ENCODE measurements at regions not wholly inside any gene's neighbourhood (a gene's known extent, or its start where the extent isn't known, plus 50 kb on each side); places are given as distances from the start of the nearest gene placed in this dataset.

GRCh38 chr12:84270470-84271140 is 642.0 kb downstream of the SLC6A15 start:
- Histone ChIP-seq H3K27me3 (no peaks in the 10 kb centered on the region), H3K27ac (no peak overlapping the region), H3K36me3 (replicated peaks in 1 of 2; ENCODE audit: insufficient read depth in 1 of 2, low read depth in 2 of 2) (no peaks in the 10 kb centered on the region), H3K4me3 (no peak overlapping the region), H3K4me1 (no peaks in the 10 kb centered on the region), H3K9me3 (no peaks in the 10 kb centered on the region)
- intact Hi-C loops (cut with DNase I), result no loop called here
- ATAC-seq (no peak), DNase-seq (peak in 3 of 4 donors; percentile 14 to 25 (median 16))
- WGBS, 2 donors, result 48 to 49% methylated on average over 8 of the region's 8 CpGs
- TF ChIP-seq POLR2A (IDR thresholded peaks at IDR 0.05), result no peak
- TF ChIP-seq, protein P1, sequence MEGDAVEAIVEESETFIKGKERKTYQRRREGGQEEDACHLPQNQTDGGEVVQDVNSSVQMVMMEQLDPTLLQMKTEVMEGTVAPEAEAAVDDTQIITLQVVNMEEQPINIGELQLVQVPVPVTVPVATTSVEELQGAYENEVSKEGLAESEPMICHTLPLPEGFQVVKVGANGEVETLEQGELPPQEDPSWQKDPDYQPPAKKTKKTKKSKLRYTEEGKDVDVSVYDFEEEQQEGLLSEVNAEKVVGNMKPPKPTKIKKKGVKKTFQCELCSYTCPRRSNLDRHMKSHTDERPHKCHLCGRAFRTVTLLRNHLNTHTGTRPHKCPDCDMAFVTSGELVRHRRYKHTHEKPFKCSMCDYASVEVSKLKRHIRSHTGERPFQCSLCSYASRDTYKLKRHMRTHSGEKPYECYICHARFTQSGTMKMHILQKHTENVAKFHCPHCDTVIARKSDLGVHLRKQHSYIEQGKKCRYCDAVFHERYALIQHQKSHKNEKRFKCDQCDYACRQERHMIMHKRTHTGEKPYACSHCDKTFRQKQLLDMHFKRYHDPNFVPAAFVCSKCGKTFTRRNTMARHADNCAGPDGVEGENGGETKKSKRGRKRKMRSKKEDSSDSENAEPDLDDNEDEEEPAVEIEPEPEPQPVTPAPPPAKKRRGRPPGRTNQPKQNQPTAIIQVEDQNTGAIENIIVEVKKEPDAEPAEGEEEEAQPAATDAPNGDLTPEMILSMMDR (IDR thresholded peaks at IDR 0.05), result no peak

- WGBS, 2 donors, result 55 to 64% methylated on average over 2 of the region's 2 CpGs
- intact Hi-C loops (cut with DNase I), result no loop called here
- Histone ChIP-seq H3K27me3 (no peaks in the 10 kb centered on the region), H3K9me3 (no peaks in the 10 kb centered on the region), H3K4me1 (peaks cover 5% of the 10 kb centered on the region), H3K27ac (no peak overlapping the region), H3K4me3 (no peak overlapping the region), H3K36me3 (replicated peaks in 1 of 2; ENCODE audit: insufficient read depth in 1 of 2, low read depth in 2 of 2) (no peaks in the 10 kb centered on the region)
- ATAC-seq (no peak), DNase-seq (no peak)
- TF ChIP-seq, protein P1 (IDR thresholded peaks at IDR 0.05), result no peak
- no peak for TF ChIP-seq POLR2A (IDR thresholded peaks at IDR 0.05)
These were observed 664.7 kb downstream of the SLC6A15 start for GRCh38 chr12:84247931-84248330.

- no peaks in the 10 kb centered on the region for H3K27me3 ChIP-seq
- TF ChIP-seq, protein P1 (IDR thresholded peaks at IDR 0.05), result no peak
- TF ChIP-seq POLR2A (IDR thresholded peaks at IDR 0.05), result no peak
These were observed 668.9 kb downstream of the SLC6A15 start for GRCh38 chr12:84243686-84244085.

DNA sequence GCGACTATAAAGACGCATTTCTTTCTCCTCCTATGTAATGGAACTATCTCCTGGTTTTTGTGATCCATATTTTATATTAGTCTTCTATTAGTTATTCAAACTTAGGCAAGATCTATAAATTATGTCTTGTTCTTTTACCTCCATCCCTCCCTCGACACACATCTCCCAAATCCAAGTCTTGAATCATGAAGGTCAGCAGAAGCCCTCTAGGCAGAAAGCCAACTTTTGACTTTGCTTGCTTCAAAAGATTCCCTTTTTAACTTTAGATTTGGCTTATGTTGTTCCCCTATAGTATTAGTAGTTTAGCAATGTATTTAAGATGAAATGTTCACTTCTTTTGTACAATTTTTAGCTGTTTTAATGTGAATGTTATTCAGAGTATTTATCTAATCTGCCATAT is 689.8 kb downstream of the SLC6A15 start:
- WGBS, 2 donors, result 84 to 85% methylated on average over 3 of the region's 3 CpGs
- Histone ChIP-seq H3K27ac (no peak overlapping the region), H3K36me3 (replicated peaks in 1 of 2; ENCODE audit: insufficient read depth in 1 of 2, low read depth in 2 of 2) (no peaks in the 10 kb centered on the region), H3K4me1 (no peaks in the 10 kb centered on the region), H3K9me3 (no peaks in the 10 kb centered on the region), H3K27me3 (no peaks in the 10 kb centered on the region), H3K4me3 (no peak overlapping the region)
- ATAC-seq (no peak), DNase-seq (no peak)
- intact Hi-C loops (cut with DNase I), result no loop called here
- TF ChIP-seq POLR2A (IDR thresholded peaks at IDR 0.05), result no peak
- TF ChIP-seq, protein P1 (IDR thresholded peaks at IDR 0.05), result no peak

More at GRCh38 chr12:84243686-84244085, 668.9 kb downstream of the SLC6A15 start:
- Histone ChIP-seq H3K4me3 (no peak overlapping the region), H3K27ac (no peak overlapping the region), H3K4me1 (peaks cover 5% of the 10 kb centered on the region), H3K36me3 (replicated peaks in 1 of 2; ENCODE audit: insufficient read depth in 1 of 2, low read depth in 2 of 2) (no peaks in the 10 kb centered on the region), H3K9me3 (no peaks in the 10 kb centered on the region)
- WGBS, 2 donors, result 70 to 76% methylated on average over 4 of the region's 4 CpGs
- intact Hi-C loops (cut with DNase I), result no loop called here
- DNase-seq, result no peak
- no peak for ATAC-seq

DNA sequence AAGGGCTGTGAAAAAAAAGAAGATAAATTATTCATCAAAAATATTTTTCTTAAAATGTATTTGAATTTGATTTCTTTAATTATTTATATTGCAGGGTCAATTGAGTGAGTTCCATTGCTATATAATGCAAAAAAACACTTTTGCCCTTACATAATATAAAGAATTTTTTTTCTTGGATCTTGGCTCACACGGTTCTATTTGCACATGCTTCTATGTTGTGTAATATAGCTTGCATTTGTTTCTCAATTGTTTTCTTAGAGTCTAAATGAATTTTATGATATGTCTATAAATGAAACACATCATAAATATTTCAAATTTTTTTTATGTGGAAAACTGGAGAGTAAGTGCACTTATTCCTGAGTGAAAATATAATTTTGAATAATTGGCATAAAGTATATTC is 694.2 kb downstream of the SLC6A15 start:
- no peaks in the 10 kb centered on the region for H3K9me3 ChIP-seq
- WGBS, 2 donors, result 57 to 59% methylated on average over 1 of the region's 1 CpG
- no peaks in the 10 kb centered on the region for H3K36me3 ChIP-seq (replicated peaks in 1 of 2; ENCODE audit: insufficient read depth in 1 of 2, low read depth in 2 of 2)
- no peaks in the 10 kb centered on the region for H3K27me3 ChIP-seq
- H3K27ac ChIP-seq, result no peak overlapping the region
- DNase-seq (no peak), ATAC-seq (no peak)
- no peak overlapping the region for H3K4me3 ChIP-seq
- intact Hi-C loops (cut with DNase I), result no loop called here
- H3K4me1 ChIP-seq, result no peaks in the 10 kb centered on the region
- TF ChIP-seq, protein P1 (IDR thresholded peaks at IDR 0.05), result no peak
- TF ChIP-seq POLR2A (IDR thresholded peaks at IDR 0.05), result no peak
